DND-41 (cell line): ENCODE measurements at regions not wholly inside any gene's neighbourhood (a gene's known extent, or its start where the extent isn't known, plus 50 kb on each side); places are given as distances from the start of the nearest gene placed in this dataset.

ENCODE experiments used
- ATAC-seq: fragments of 200-7000 bp; cut with Tn5 transposase; 3 replicates; pipeline ENCODE4 v1.9.1; 2021; ENCODE audit warnings: low read depth; ENCODE audit not compliant: insufficient read depth
- DNase-seq: peaks from one replicate; pipeline ENCODE4 v3.0.0-alpha.2; 2020
- H2AFZ ChIP-seq: 2 replicates; pipeline ENCODE4 v1.6.0; 2012; ENCODE audit warnings: low read depth, low read length
- H3K27ac ChIP-seq: 2 replicates; pipeline ENCODE4 v1.5.1; 2012; ENCODE audit warnings: low read length, inconsistent platforms
- H3K27me3 ChIP-seq: fragments of 200-600 bp; sonication (generic); 2 replicates; pipeline ENCODE4 v1.6.0; 2012; ENCODE audit warnings: low read length, mild to moderate bottlenecking, inconsistent platforms; ENCODE audit not compliant: insufficient read depth, poor library complexity
- H3K36me3 ChIP-seq: 2 replicates; pipeline ENCODE4 v1.5.1; 2012; ENCODE audit warnings: low read length, inconsistent platforms; ENCODE audit not compliant: insufficient read depth
- H3K4me1 ChIP-seq: 2 replicates; pipeline ENCODE4 v1.5.1; 2012; ENCODE audit warnings: mild to moderate bottlenecking, low read length; ENCODE audit not compliant: insufficient read depth
- H3K4me2 ChIP-seq: 2 replicates; pipeline ENCODE4 v1.6.0; 2012; ENCODE audit warnings: mild to moderate bottlenecking, moderate library complexity, low read length, inconsistent platforms; ENCODE audit not compliant: insufficient read depth
- H3K4me3 ChIP-seq, 2 experiments: fragments of 200-600 bp in 1 of 2; shearing (Covaris generic) in 1 of 2; 2 replicates each; pipeline ENCODE4 v1.5.1; 2012 to 2016; ENCODE audit warnings: inconsistent platforms in 2 of 2, low read length in 2 of 2, mild to moderate bottlenecking in 2 of 2, low read depth in 1 of 2, moderate library complexity in 1 of 2
- H3K79me2 ChIP-seq: 2 replicates; pipeline ENCODE4 v1.6.0; 2012; ENCODE audit warnings: low read length, inconsistent platforms; ENCODE audit not compliant: insufficient read depth
- H3K9ac ChIP-seq: 2 replicates; pipeline ENCODE4 v1.6.0; 2012; ENCODE audit warnings: low read depth, mild to moderate bottlenecking, inconsistent platforms, low read length, moderate library complexity
- H3K9me3 ChIP-seq: 2 replicates; pipeline ENCODE4 v1.5.1; 2012; ENCODE audit warnings: low read length, moderate library complexity, mild to moderate bottlenecking, inconsistent platforms; ENCODE audit not compliant: insufficient read depth, severe bottlenecking
- H4K20me1 ChIP-seq: 2 replicates; pipeline ENCODE4 v1.6.0; 2012; ENCODE audit warnings: low read length; ENCODE audit not compliant: insufficient read depth
- CTCF ChIP-seq: IDR thresholded peaks from 2 replicates; pipeline ENCODE4 v1.5.1; 2012; ENCODE audit warnings: borderline replicate concordance, low read length, moderate library complexity, mild to moderate bottlenecking; ENCODE audit not compliant: poor library complexity, severe bottlenecking; ENCODE audit errors: extremely low read depth
- EZH2 ChIP-seq: IDR thresholded peaks from 3 replicates; pipeline ENCODE4 v1.6.1; 2012; ENCODE audit warnings: borderline replicate concordance, low read depth, mild to moderate bottlenecking, moderate library complexity, low read length, inconsistent platforms; ENCODE audit not compliant: severe bottlenecking

GRCh38 chr19:31545777-31546176 is 196.5 kb upstream of the TSHZ3 start:
- no peaks in the 10 kb centered on the region for H4K20me1 ChIP-seq
- H3K9ac ChIP-seq: no peak overlapping the region
- H3K4me2 ChIP-seq: no peak overlapping the region
- H3K9me3 ChIP-seq: no peaks in the 10 kb centered on the region
- no peak overlapping the region for H3K4me3 ChIP-seq
- ATAC-seq (no peak), DNase-seq (no peak)
- H3K27me3 ChIP-seq: no peaks in the 10 kb centered on the region
- H3K36me3 ChIP-seq: no peaks in the 10 kb centered on the region
- no peak overlapping the region for H2AFZ ChIP-seq
- H3K4me1 ChIP-seq: no peaks in the 10 kb centered on the region
- no peak overlapping the region for H3K27ac ChIP-seq
- H3K79me2 ChIP-seq: no peaks in the 10 kb centered on the region
- TF ChIP-seq EZH2 (no peak), CTCF (no peak)

- no peak overlapping the region for H2AFZ ChIP-seq
- no peaks in the 10 kb centered on the region for H3K4me1 ChIP-seq
- no peak for DNase-seq
- no peak for ATAC-seq
- H3K27ac ChIP-seq: no peak overlapping the region
- no peaks in the 10 kb centered on the region for H3K79me2 ChIP-seq
- TF ChIP-seq CTCF: no peak
- no peak for TF ChIP-seq EZH2
- no peaks in the 10 kb centered on the region for H3K9me3 ChIP-seq
- H3K4me3 ChIP-seq: no peak overlapping the region
- H3K4me2 ChIP-seq: no peak overlapping the region
- no peaks in the 10 kb centered on the region for H4K20me1 ChIP-seq
- H3K27me3 ChIP-seq: no peaks in the 10 kb centered on the region
- no peak overlapping the region for H3K9ac ChIP-seq
- H3K36me3 ChIP-seq: no peaks in the 10 kb centered on the region
These were observed 197.1 kb upstream of the TSHZ3 start for GRCh38 chr19:31546205-31546960.

GRCh38 chr19:31548941-31549340 is 199.7 kb upstream of the TSHZ3 start:
- Histone ChIP-seq H3K79me2 (no peaks in the 10 kb centered on the region), H3K4me3 (no peak overlapping the region), H2AFZ (no peak overlapping the region), H3K4me1 (no peaks in the 10 kb centered on the region), H3K27ac (no peak overlapping the region), H4K20me1 (no peaks in the 10 kb centered on the region), H3K9me3 (no peaks in the 10 kb centered on the region), H3K27me3 (no peaks in the 10 kb centered on the region), H3K4me2 (no peak overlapping the region), H3K36me3 (no peaks in the 10 kb centered on the region), H3K9ac (no peak overlapping the region)
- DNase-seq (peak; percentile 20), ATAC-seq (no peak)
- TF ChIP-seq EZH2 (no peak), CTCF (peak; percentile 61)
